Breast epithelium (tissue), 4 donors: ENCODE measurements at regions not wholly inside any gene's neighbourhood (a gene's known extent, or its start where the extent isn't known, plus 50 kb on each side); places are given as distances from the start of the nearest gene placed in this dataset.

ENCODE experiments used
- DNase-seq, 2 donors: peaks; one replicate each; pipeline ENCODE4 v3.0.0-alpha.2; 2019; ENCODE audit warnings: low spot score in 2 of 2
- H3K27ac ChIP-seq, 2 donors: fragments of 200-600 bp; sonication (generic) in 1 of 2; one replicate each; pipeline ENCODE4 v1.5.1; 2016 to 2019; ENCODE audit warnings: mild to moderate bottlenecking in 1 of 2
- H3K27me3 ChIP-seq, 2 donors: fragments of 200-600 bp; sonication (generic) in 1 of 2; one replicate each; pipeline versions ENCODE4 v1.5.1 to v1.6.0; 2017 to 2019; ENCODE audit warnings: control low read depth in 1 of 2, mild to moderate bottlenecking in 1 of 2
- H3K36me3 ChIP-seq: fragments of 200-600 bp; one replicate; pipeline ENCODE4 v1.5.1; 2019
- H3K4me1 ChIP-seq, 2 donors: fragments of 200-600 bp; sonication (generic); one replicate each; pipeline ENCODE4 v1.5.1; 2016 to 2019; ENCODE audit warnings: control low read depth in 1 of 2
- H3K4me3 ChIP-seq, 3 donors: fragments of 200-600 bp; sonication (generic); 1 replicate in 2 of 3; 2 replicates in 1 of 3; pipeline ENCODE4 v1.5.1; 2016 to 2019; ENCODE audit warnings: mild to moderate bottlenecking in 3 of 3, moderate library complexity in 2 of 3
- H3K9me3 ChIP-seq, 2 donors: fragments of 200-600 bp; sonication (generic) in 1 of 2; one replicate each; pipeline ENCODE4 v1.5.1; 2016 to 2019; ENCODE audit warnings: control low read depth in 1 of 2
- POLR2A ChIP-seq: fragments of 450-650 bp; IDR thresholded peaks from one replicate; pipeline ENCODE4 v1.6.1; 2016; ENCODE audit warnings: antibody characterized with exemption, mild to moderate bottlenecking, moderate library complexity
- POLR2AphosphoS5 ChIP-seq, 3 donors: sonication (generic); formaldehyde crosslinking; IDR thresholded peaks; one replicate each; pipeline ENCODE4 v1.6.1; 2017; ENCODE audit warnings: antibody characterized with exemption in 3 of 3
- intact Hi-C: fragments of 100-400 bp; cut with DNase I; formaldehyde crosslinking; loops from one replicate; pipeline ENCODE4 v1.15.1; 2023; ENCODE audit warnings: low total_unique reads
- TF ChIP-seq, protein P1 (sequence below), 3 donors: fragments of 450-650 bp; IDR thresholded peaks; one replicate each; pipeline ENCODE4 v1.5.1; 2016 to 2017; ENCODE audit warnings: antibody characterized with exemption in 3 of 3, mild to moderate bottlenecking in 3 of 3, moderate library complexity in 3 of 3

DNA sequence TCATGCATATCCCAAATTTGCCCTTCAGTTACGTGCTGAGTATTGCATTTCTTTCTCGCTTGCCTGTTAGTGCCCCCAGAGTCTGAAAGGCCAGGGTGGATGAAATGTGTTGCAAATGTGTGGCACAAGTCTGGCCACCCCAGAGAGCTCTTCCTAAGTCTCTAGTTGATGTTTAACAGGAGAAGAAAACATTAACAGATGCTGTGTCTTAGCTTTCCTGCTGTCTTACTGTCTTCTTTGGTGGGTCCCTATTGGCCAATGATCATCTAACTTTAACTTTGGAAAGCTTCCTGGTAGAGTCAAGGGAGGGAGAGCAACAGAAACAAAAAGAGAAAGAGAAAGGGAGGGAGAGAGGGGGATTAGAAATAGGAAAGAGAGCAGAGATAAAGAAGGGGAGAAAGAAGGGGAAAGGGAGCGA, 76.7 kb upstream of the P3H2 start:
- TF ChIP-seq POLR2AphosphoS5 (IDR thresholded peaks at IDR 0.05), result no peak
- Histone ChIP-seq H3K9me3 (no peaks in the 10 kb centered on the region), H3K4me1 (no peaks in the 10 kb centered on the region), H3K4me3 (no peak overlapping the region), H3K27ac (no peak overlapping the region), H3K27me3 (no peaks in the 10 kb centered on the region), H3K36me3 (no peaks in the 10 kb centered on the region)
- intact Hi-C loops, result no loop called here
- no peak for DNase-seq

- intact Hi-C loops, result no loop called here
- Histone ChIP-seq H3K36me3 (no peaks in the 10 kb centered on the region), H3K4me1 (no peaks in the 10 kb centered on the region), H3K27ac (no peak overlapping the region), H3K27me3 (no peaks in the 10 kb centered on the region), H3K9me3 (no peaks in the 10 kb centered on the region), H3K4me3 (no peak overlapping the region)
- TF ChIP-seq POLR2AphosphoS5 (IDR thresholded peaks at IDR 0.05) (no peak), POLR2A (no peak)
- TF ChIP-seq, protein P1, sequence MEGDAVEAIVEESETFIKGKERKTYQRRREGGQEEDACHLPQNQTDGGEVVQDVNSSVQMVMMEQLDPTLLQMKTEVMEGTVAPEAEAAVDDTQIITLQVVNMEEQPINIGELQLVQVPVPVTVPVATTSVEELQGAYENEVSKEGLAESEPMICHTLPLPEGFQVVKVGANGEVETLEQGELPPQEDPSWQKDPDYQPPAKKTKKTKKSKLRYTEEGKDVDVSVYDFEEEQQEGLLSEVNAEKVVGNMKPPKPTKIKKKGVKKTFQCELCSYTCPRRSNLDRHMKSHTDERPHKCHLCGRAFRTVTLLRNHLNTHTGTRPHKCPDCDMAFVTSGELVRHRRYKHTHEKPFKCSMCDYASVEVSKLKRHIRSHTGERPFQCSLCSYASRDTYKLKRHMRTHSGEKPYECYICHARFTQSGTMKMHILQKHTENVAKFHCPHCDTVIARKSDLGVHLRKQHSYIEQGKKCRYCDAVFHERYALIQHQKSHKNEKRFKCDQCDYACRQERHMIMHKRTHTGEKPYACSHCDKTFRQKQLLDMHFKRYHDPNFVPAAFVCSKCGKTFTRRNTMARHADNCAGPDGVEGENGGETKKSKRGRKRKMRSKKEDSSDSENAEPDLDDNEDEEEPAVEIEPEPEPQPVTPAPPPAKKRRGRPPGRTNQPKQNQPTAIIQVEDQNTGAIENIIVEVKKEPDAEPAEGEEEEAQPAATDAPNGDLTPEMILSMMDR (IDR thresholded peaks at IDR 0.05), result no peak
- DNase-seq, result no peak
These were observed 73.8 kb upstream of the P3H2 start for GRCh38 chr3:190194506-190194905.

DNA sequence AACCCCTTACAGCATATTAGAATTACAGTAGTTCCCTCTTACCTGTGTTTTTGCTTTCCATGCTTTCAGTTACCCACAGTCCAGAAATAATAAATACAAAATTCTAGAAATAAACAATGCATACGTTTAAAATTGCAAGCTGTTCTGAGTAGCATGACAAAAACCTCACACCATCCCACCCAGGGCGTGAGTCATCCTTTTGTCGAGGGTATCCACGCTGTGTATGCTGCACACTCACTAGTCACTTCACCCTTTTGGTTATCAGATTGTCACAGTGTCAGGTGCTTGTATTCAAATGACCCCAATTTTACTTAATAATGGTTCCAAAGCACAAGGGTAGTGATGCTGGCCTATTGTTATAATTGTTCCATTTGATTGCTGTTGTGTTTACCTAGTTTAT, 72.5 kb upstream of the P3H2 start:
- DNase-seq, result no peak
- no peaks in the 10 kb centered on the region for H3K27me3 ChIP-seq
- H3K36me3 ChIP-seq, result no peaks in the 10 kb centered on the region
- H3K4me1 ChIP-seq, result no peaks in the 10 kb centered on the region
- intact Hi-C loops, result no loop called here
- no peaks in the 10 kb centered on the region for H3K9me3 ChIP-seq
- H3K27ac ChIP-seq, result no peak overlapping the region
- no peak for TF ChIP-seq POLR2A
- TF ChIP-seq, protein P1 (IDR thresholded peaks at IDR 0.05), result no peak
- no peak for TF ChIP-seq POLR2AphosphoS5 (IDR thresholded peaks at IDR 0.05)
- H3K4me3 ChIP-seq, result no peak overlapping the region

GRCh38 chr3:190192739-190193138, 72.0 kb upstream of the P3H2 start:
- Histone ChIP-seq H3K9me3 (no peaks in the 10 kb centered on the region), H3K4me1 (no peaks in the 10 kb centered on the region), H3K36me3 (no peaks in the 10 kb centered on the region), H3K27me3 (no peaks in the 10 kb centered on the region), H3K4me3 (no peak overlapping the region), H3K27ac (no peak overlapping the region)
- intact Hi-C loops, result no loop called here
- no peak for TF ChIP-seq POLR2AphosphoS5 (IDR thresholded peaks at IDR 0.05)
- no peak for TF ChIP-seq POLR2A
- TF ChIP-seq, protein P1 (IDR thresholded peaks at IDR 0.05), result no peak
- no peak for DNase-seq

DNA sequence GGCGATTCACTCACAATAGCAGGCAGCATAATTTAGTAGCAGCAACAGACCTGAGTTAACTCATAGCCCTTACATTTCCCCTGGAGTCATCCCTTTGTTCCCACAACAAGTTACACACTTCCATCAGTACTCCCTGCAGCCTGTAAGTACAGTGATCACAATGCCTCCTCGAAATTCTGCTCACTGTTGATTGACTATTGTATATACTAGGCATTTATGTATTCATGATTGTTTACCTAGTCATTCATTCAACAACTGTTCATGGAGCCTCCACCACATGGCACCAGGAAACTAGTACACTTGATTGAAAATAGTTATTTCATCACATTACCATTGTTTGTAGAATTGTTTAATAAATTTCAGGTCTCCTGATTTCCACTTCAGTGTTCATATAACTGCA, 71.4 kb upstream of the P3H2 start:
- intact Hi-C loops, result no loop called here
- H3K4me3 ChIP-seq, result no peak overlapping the region

More for the DNA sequence above, 71.4 kb upstream of the P3H2 start:
- Histone ChIP-seq H3K27me3 (no peaks in the 10 kb centered on the region), H3K9me3 (no peaks in the 10 kb centered on the region), H3K36me3 (no peaks in the 10 kb centered on the region), H3K4me1 (no peaks in the 10 kb centered on the region), H3K27ac (no peak overlapping the region)
- TF ChIP-seq POLR2AphosphoS5 (IDR thresholded peaks at IDR 0.05) (no peak), POLR2A (no peak)
- TF ChIP-seq, protein P1 (IDR thresholded peaks at IDR 0.05), result no peak
- no peak for DNase-seq
